Ishikawa (cell line): ENCODE measurements at regions not wholly inside any gene's neighbourhood (a gene's known extent, or its start where the extent isn't known, plus 50 kb on each side); places are given as distances from the start of the nearest gene placed in this dataset.

ENCODE experiments used
- CEBPB ChIP-seq: IDR thresholded peaks from 2 replicates; pipeline ENCODE4 v1.6.1; 2012
- CREB1 ChIP-seq: IDR thresholded peaks from 2 replicates; pipeline ENCODE4 v1.6.1; 2012; ENCODE audit warnings: low read depth
- EGR1 ChIP-seq: IDR thresholded peaks from 2 replicates; pipeline ENCODE4 v1.6.1; 2012
- EP300 ChIP-seq: IDR thresholded peaks from 2 replicates; pipeline ENCODE4 v1.6.1; 2012; ENCODE audit warnings: borderline replicate concordance
- FOXM1 ChIP-seq: IDR thresholded peaks from 2 replicates; pipeline ENCODE4 v1.6.1; 2012; ENCODE audit warnings: low read depth, borderline replicate concordance
- MAX ChIP-seq: IDR thresholded peaks from 2 replicates; pipeline ENCODE4 v1.6.1; 2012
- NFIC ChIP-seq: IDR thresholded peaks from 2 replicates; pipeline ENCODE4 v1.6.1; 2012
- RAD21 ChIP-seq: IDR thresholded peaks from 2 replicates; pipeline ENCODE4 v1.6.1; 2012; ENCODE audit warnings: low read depth
- REST ChIP-seq: IDR thresholded peaks from 2 replicates; pipeline ENCODE4 v1.6.1; 2012; ENCODE audit warnings: low read depth, mild to moderate bottlenecking
- TAF1 ChIP-seq: IDR thresholded peaks from 2 replicates; pipeline ENCODE4 v1.6.1; 2012; ENCODE audit warnings: low read depth, mild to moderate bottlenecking
- TCF12 ChIP-seq: IDR thresholded peaks from 2 replicates; pipeline ENCODE4 v1.6.1; 2012; ENCODE audit warnings: low read depth
- TEAD4 ChIP-seq: IDR thresholded peaks from 2 replicates; pipeline ENCODE4 v1.6.1; 2012
- USF1 ChIP-seq: IDR thresholded peaks from 2 replicates; pipeline ENCODE4 v1.6.1; 2012
- YY1 ChIP-seq: IDR thresholded peaks from 2 replicates; pipeline ENCODE4 v1.6.1; 2012; ENCODE audit warnings: low read depth
- ZBTB7A ChIP-seq: IDR thresholded peaks from 2 replicates; pipeline ENCODE4 v1.6.1; 2012; ENCODE audit warnings: low read depth

GRCh38 chr11:69218271-69218682 is 62.5 kb downstream of the SMIM38 start:
- TF ChIP-seq RAD21, result no peak
- TF ChIP-seq EGR1, result peak; percentile 66; the same call in 1 of the 2 replicates

- TF ChIP-seq RAD21, result no peak
- TF ChIP-seq YY1, result no peak
- TF ChIP-seq EP300, result no peak
- no peak for TF ChIP-seq FOXM1
- no peak for TF ChIP-seq USF1
- no peak for TF ChIP-seq REST
- no peak for TF ChIP-seq ZBTB7A
- TF ChIP-seq MAX, result no peak
- TF ChIP-seq TEAD4, result no peak
- TF ChIP-seq CEBPB, result no peak
Measured at GRCh38 chr11:69218946-69219720, 63.4 kb downstream of the SMIM38 start.

GRCh38 chr11:69219991-69220390 is 64.3 kb downstream of the SMIM38 start:
- TF ChIP-seq EP300 (no peak), TCF12 (no peak), CREB1 (no peak), USF1 (no peak), RAD21 (no peak), CEBPB (no peak), ZBTB7A (no peak)

GRCh38 chr11:69220561-69221051 is 64.9 kb downstream of the SMIM38 start:
- no peak for TF ChIP-seq CEBPB

- TF ChIP-seq REST, result no peak
- no peak for TF ChIP-seq CREB1
- TF ChIP-seq CEBPB, result no peak
- TF ChIP-seq TEAD4, result no peak
- TF ChIP-seq MAX, result no peak
- TF ChIP-seq TCF12, result no peak
- no peak for TF ChIP-seq EP300
- TF ChIP-seq TAF1, result no peak
- no peak for TF ChIP-seq ZBTB7A
- no peak for TF ChIP-seq YY1
- TF ChIP-seq RAD21, result no peak
- no peak for TF ChIP-seq FOXM1
- no peak for TF ChIP-seq USF1
- no peak for TF ChIP-seq NFIC
- no peak for TF ChIP-seq EGR1
Measured at GRCh38 chr11:69221086-69221485, 65.4 kb downstream of the SMIM38 start.

- TF ChIP-seq YY1 (no peak), EP300 (no peak), TEAD4 (no peak), MAX (no peak), FOXM1 (no peak), TAF1 (no peak), RAD21 (no peak), REST (no peak), NFIC (no peak), CREB1 (no peak), USF1 (no peak), EGR1 (no peak), TCF12 (no peak)
Measured at GRCh38 chr11:69227271-69227670, 66.7 kb upstream of the MYEOV start.
